Right renal pelvis (tissue), 4 donors: ENCODE measurements at regions not wholly inside any gene's neighbourhood (a gene's known extent, or its start where the extent isn't known, plus 50 kb on each side); places are given as distances from the start of the nearest gene placed in this dataset.
"Not testable (repeated sequence)": the region's sequence is repeated elsewhere in the genome, so short reads cannot be mapped to it uniquely, and the experiment has no call there.

ENCODE experiments used
- DNase-seq, 4 donors: peaks; one replicate each; pipeline ENCODE4 v3.0.0-alpha.2; 2013; ENCODE audit warnings: low read depth in 4 of 4, low spot score in 3 of 4, missing footprints in 1 of 4

DNA sequence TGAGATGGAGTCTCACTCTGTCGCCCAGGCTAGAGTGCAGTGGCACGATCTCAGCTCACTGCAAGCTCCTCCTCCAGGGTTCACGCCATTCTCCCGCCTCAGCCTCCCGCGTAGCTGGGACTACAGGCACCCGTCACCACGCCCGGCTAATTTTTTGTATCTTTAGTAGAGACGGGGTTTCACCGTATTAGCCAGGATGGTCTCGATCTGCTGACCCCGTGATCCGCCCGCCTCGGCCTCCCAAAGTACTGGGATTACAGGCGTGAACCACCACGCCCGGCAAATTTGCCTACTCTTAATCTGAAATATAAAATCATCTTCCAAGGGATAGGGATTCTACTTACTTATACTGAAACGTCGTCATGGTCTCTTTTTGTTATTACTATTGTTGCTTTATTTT, 314.7 kb downstream of the FGF10 start:
- DNase-seq, result not testable (repeated sequence)

- no peak for DNase-seq
Measured at GRCh38 chr5:44051591-44051990, 337.6 kb downstream of the FGF10 start.

DNA sequence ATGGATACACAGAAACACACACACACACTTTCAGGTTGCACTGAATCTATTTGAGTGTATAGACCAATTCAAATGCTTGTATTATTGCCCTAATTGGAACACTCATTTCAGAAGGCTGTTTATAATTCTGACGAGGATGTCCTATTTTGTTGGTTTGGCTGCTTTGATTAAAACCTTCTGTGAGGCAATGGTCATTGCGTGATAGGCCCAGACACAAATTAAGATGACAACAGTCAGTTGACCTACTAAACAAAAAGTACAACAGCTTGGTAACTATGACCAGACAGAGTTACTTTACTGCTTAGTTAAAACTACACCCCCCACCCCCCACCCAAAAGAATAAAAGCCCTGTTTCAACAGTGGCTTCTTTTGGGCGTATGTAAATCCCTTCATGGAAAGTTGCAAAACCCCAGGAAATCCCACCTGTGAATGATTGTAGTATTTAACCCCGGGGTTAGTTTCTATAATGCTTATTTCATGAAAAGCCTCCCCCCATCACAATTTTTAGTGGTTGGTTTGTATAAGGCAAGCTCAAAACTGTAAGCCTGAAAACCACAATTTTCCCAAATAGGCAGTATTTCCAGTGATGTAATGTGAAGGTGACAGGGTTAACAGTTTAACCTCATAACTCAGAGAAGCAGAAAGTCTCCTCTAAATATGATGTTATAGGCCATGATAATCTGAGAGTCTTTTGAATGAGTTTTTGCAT, 340.8 kb downstream of the FGF10 start:
- DNase-seq, result peak in 1 of 4 donors; percentile 23

DNA sequence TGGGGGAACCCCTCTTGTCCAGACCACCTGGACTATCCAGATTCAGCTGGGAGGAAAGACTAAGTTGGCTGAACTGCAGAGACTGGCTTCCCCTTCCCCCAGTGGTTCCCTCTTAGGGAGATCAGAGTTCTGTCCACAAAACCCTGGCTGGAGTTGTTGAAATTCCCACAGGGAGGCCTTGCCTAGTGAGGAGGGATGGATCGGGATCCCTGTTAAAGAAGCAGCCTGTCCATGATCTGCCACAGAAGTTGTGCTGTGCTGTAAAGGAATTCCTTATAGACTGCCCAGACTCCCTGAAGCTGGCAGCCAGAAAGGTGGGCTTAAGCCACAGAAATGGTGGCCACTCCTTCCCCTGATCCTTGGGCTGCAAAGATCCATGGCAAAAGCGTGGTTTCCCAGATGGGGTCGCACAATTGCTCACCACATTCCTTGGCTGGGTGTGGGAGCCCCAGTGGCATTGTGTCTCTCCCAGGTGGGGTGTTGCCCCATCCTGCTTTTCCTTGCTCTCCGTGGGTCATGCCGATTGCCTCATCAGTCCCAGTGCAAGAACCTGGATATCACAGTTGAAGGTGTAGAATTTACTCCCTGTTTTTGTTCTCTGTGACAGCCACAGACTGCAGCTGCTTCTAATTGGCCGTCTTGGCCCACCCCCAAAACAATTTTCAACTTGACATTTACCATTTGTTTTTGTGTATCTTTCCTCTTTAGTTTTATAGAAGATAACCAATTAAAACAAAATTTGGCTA, 342.4 kb downstream of the FGF10 start:
- DNase-seq, result peak in 1 of 4 donors; percentile 15

- DNase-seq, result not testable (repeated sequence)
Measured at GRCh38 chr5:44044549-44044948, 344.7 kb downstream of the FGF10 start.

- no peak for DNase-seq
Measured at GRCh38 chr5:44028226-44028625, 361.0 kb downstream of the FGF10 start.

- no peak for DNase-seq
Measured at GRCh38 chr5:44022622-44023021, 366.6 kb downstream of the FGF10 start.

DNA sequence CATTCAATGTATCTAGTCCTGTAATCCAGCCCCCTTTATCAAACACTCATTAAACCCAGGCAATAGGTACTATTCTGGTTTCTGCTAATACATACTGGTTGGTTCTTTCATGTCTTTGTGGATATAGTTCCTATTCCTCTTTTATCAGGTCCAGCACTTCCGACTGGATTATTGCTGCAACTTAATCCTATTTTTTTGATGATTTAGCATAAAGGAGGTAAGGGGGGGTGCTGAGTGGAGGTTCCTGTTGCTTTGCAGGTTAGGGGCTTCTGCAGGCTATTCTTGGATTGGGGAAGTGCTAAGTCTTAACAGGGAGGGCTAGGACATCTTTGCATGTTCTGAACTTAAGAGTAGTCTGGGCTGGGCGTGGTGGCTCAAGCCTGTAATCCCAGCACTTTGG, 377.7 kb downstream of the FGF10 start:
- DNase-seq, result no peak

GRCh38 chr5:44002381-44002901, 386.8 kb downstream of the FGF10 start:
- no peak for DNase-seq

DNA sequence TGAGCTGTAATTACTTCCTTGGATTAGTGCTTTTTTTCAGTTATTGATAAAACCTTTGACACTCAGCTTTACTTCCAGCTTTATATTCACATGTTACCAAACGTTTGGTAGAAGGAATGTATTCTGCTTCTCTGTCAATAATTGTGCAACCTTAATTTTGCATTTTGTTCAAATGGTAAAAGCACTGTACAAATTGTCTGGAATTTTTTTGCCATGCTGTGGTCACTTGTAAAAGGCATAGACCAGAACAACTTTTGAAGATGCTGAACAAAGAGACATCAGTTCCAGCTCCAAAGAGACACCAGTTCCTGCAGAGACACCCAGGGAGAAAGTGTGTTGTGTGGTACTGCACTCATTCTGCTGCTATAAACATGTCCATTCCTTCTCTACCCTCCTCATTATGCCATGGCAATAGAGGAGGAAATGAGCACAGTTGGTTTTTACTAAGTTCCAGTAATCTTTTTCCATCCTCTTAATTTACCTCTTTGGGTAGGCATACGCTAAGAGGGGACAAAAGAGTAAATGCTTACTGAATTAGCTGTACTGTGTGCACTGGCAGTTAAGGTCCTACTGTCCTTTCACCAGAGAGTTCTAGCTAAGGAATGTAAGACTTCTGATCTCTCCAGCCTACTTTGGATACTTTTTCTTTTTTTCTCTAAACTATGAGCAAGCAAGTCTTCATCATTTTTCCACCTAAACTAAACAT, 387.4 kb downstream of the FGF10 start:
- no peak for DNase-seq

DNA sequence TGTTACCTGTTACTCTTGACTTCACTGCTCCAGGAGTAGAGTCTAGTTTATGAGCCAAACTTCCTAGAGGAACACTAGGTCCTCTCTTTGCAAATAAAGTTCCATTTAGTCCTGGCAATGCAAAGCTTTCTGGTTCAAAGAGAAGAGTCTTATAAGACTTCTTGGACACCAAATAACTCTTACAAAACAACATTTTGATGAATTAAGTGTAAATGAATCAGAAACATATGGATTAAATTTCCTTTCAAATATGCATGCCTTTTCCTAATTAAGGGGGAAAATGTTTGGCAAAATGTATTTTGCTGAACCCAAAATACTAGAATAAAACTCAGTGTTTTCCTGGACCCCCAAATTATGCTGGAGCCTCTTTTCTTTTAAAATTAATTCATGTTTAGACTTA, 388.0 kb downstream of the FGF10 start:
- DNase-seq, result no peak

DNA sequence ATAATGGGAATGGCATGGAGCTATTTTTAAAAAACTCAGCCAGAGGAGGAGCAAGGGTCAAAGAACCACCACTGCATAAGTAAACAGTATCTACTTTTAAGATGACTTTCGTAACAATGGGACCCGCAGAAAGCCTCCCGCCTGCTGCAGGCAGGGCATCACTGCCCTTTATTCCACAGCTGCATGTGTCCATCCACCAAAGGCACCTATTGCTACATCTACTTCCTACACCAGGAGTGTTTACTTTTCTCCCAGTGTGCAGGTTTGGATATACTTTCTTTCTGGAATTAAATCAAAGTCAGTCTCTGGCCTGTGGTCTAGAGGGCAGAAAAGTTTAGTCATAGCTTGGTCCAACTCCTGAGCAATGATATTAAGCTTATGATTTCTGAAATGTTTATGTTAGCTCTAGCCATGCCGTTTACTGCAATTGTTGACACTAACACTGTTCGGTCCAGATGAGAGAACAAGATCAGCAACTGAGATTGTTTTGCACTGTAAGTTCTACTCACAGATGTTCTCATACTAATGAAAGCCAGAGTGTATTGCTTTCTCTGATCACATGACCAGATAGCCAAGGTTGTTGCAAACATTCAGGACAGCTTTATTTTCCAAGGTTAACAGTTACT, 391.5 kb downstream of the FGF10 start:
- DNase-seq, result no peak

GRCh38 chr5:43996221-43996620, 393.0 kb downstream of the FGF10 start:
- DNase-seq, result no peak

DNA sequence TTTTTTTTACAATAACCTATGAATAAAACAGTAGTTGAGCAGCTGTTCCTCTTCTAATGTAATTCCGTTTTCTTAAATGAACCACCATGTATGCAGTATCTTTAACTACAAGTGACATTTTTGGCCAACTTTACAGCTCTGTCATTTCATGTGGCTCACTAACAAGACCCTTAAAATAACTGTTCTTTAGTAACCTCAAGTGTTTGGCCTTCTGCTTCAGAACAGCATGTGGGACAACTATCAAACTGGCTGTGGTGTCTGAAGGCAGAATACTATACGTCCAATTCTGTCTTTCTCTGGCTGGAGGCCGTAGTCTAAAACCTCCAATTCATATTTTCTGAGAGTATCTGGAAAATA, 391.4 kb downstream of the NNT start:
- DNase-seq, result peak in 1 of 4 donors; percentile 10

GRCh38 chr5:43993634-43994351, 390.8 kb downstream of the NNT start:
- peak in 1 of 4 donors; percentile 8 for DNase-seq

GRCh38 chr5:43985411-43985810, 382.4 kb downstream of the NNT start:
- DNase-seq, result no peak

- DNase-seq, result no peak
Measured at GRCh38 chr5:43981556-43981955, 378.6 kb downstream of the NNT start.

GRCh38 chr5:43973908-43974307, 370.9 kb downstream of the NNT start:
- no peak for DNase-seq

DNA sequence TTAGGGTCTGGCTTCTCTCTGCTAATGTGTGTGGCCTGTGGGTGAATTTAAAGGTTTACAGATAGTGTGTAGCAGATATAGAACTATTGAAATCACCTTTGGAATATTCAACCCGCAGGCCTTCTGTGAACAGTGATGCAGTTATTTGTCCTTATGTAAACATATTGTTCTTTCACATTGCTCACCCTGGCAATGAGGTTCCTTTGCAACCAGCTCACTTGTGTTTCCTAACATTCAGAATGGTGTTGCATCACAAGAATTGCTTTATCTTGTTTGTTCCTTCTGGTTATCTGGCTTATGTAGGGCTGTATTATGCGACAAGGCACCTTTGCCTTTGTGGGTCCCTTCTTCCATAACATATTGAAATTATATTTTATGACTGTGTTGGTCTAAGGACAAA, 370.3 kb downstream of the NNT start:
- no peak for DNase-seq

DNA sequence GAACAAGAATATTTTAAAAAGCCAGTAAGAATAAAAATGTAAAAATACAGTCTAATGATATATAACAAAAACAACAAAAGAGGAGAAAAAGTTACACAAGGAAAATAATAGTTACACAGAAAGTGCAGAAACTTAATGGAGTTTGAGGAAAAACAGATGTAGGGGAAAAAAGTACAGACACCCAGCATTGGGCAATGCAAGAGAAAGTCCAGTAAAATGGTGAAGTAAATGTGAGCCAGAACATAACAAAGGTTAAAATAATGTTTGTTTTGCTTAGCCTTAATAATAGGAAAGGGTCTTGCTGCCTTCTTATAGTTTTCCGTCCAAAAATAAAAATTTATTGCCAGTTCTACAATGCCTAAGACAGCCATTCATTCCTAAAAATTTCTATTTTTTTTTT, 364.2 kb downstream of the NNT start:
- DNase-seq, result peak; percentile 1 to 26 (median 14)
